Peyer's patch (tissue), 4 donors: ENCODE measurements at regions not wholly inside any gene's neighbourhood (a gene's known extent, or its start where the extent isn't known, plus 50 kb on each side); places are given as distances from the start of the nearest gene placed in this dataset.

Experiments
- DNase-seq, 3 donors: peaks; one replicate each; pipeline ENCODE4 v3.0.0-alpha.2; 2017 to 2019
- H3K27ac ChIP-seq, 4 donors: fragments of 200-600 bp; sonication (generic); one replicate each; pipeline ENCODE4 v1.5.1; 2016 to 2019
- H3K27me3 ChIP-seq, 2 donors: fragments of 200-600 bp; sonication (generic); one replicate each; pipeline ENCODE4 v1.5.1; 2019
- H3K36me3 ChIP-seq, 3 donors: fragments of 200-600 bp; sonication (generic); one replicate each; pipeline ENCODE4 v1.5.1; 2016 to 2019
- H3K4me1 ChIP-seq, 4 donors: fragments of 200-600 bp; sonication (generic); one replicate each; pipeline ENCODE4 v1.5.1; 2016 to 2019
- H3K4me3 ChIP-seq, 4 donors: fragments of 200-600 bp; sonication (generic); 1 replicate in 3 of 4; 2 replicates in 1 of 4; pipeline ENCODE4 v1.5.1; 2016 to 2019; ENCODE audit warnings: mild to moderate bottlenecking in 1 of 4
- H3K9me3 ChIP-seq, 4 donors: fragments of 200-600 bp; sonication (generic); one replicate each; pipeline ENCODE4 v1.5.1; 2016 to 2019; ENCODE audit warnings: mild to moderate bottlenecking in 1 of 4
- CTCF ChIP-seq, 6 experiments: fragments of 450-650 bp in 4 of 6; fragments of 200-600 bp in 2 of 6; sonication (generic) in 1 of 6; IDR thresholded peaks; one replicate each; pipeline ENCODE4 v1.5.1; 2017 to 2019; ENCODE audit warnings: antibody characterized with exemption in 6 of 6, mild to moderate bottlenecking in 3 of 6, moderate library complexity in 1 of 6
- POLR2A ChIP-seq, 2 donors: fragments of 450-650 bp; IDR thresholded peaks; one replicate each; pipeline ENCODE4 v1.5.1; 2017; ENCODE audit warnings: antibody characterized with exemption in 2 of 2, mild to moderate bottlenecking in 2 of 2, moderate library complexity in 2 of 2

GRCh38 chr1:115463347-115463746 lies 125.3 kb upstream of the NGF start:
- no peaks in the 10 kb centered on the region for H3K4me1 ChIP-seq
- H3K27me3 ChIP-seq, result no peaks in the 10 kb centered on the region
- TF ChIP-seq POLR2A (IDR thresholded peaks at IDR 0.05) (no peak), CTCF (IDR thresholded peaks at IDR 0.05) (peak in 1 of 6 experiments; percentile 8)
- no peak overlapping the region for H3K27ac ChIP-seq
- H3K9me3 ChIP-seq, result no peaks in the 10 kb centered on the region
- no peak for DNase-seq
- H3K4me3 ChIP-seq, result no peak overlapping the region
- no peaks in the 10 kb centered on the region for H3K36me3 ChIP-seq

GRCh38 chr1:115462566-115463076 lies 124.6 kb upstream of the NGF start:
- TF ChIP-seq POLR2A (IDR thresholded peaks at IDR 0.05), result no peak
- TF ChIP-seq CTCF (IDR thresholded peaks at IDR 0.05), result no peak
- no peaks in the 10 kb centered on the region for H3K27me3 ChIP-seq
- H3K36me3 ChIP-seq, result no peaks in the 10 kb centered on the region
- H3K4me1 ChIP-seq, result no peaks in the 10 kb centered on the region
- H3K27ac ChIP-seq, result no peak overlapping the region
- DNase-seq, result no peak
- H3K9me3 ChIP-seq, result no peaks in the 10 kb centered on the region
- no peak overlapping the region for H3K4me3 ChIP-seq

GRCh38 chr1:115461526-115461925 lies 123.5 kb upstream of the NGF start:
- Histone ChIP-seq H3K27ac (no peak overlapping the region), H3K27me3 (no peaks in the 10 kb centered on the region), H3K9me3 (no peaks in the 10 kb centered on the region), H3K4me3 (no peak overlapping the region), H3K4me1 (no peaks in the 10 kb centered on the region), H3K36me3 (no peaks in the 10 kb centered on the region)
- TF ChIP-seq CTCF (IDR thresholded peaks at IDR 0.05), result no peak
- no peak for TF ChIP-seq POLR2A (IDR thresholded peaks at IDR 0.05)
- no peak for DNase-seq

- DNase-seq, result no peak
Observed at GRCh38 chr1:115459161-115459560, 121.1 kb upstream of the NGF start.

GRCh38 chr1:115458426-115459114 lies 120.5 kb upstream of the NGF start:
- Histone ChIP-seq H3K4me3 (no peak overlapping the region), H3K4me1 (no peaks in the 10 kb centered on the region), H3K36me3 (no peaks in the 10 kb centered on the region), H3K27me3 (no peaks in the 10 kb centered on the region), H3K9me3 (no peaks in the 10 kb centered on the region), H3K27ac (no peak overlapping the region)
- TF ChIP-seq POLR2A (IDR thresholded peaks at IDR 0.05) (no peak), CTCF (IDR thresholded peaks at IDR 0.05) (no peak)
- no peak for DNase-seq

More at GRCh38 chr1:115459161-115459560, 121.1 kb upstream of the NGF start:
- Histone ChIP-seq H3K27me3 (no peaks in the 10 kb centered on the region), H3K9me3 (no peaks in the 10 kb centered on the region), H3K27ac (no peak overlapping the region), H3K36me3 (no peaks in the 10 kb centered on the region), H3K4me3 (no peak overlapping the region), H3K4me1 (no peaks in the 10 kb centered on the region)
- TF ChIP-seq POLR2A (IDR thresholded peaks at IDR 0.05) (no peak), CTCF (IDR thresholded peaks at IDR 0.05) (no peak)
